ENCODE measurements at regions not wholly inside any gene's neighbourhood (a gene's known extent, or its start where the extent isn't known, plus 50 kb on each side); places are given as distances from the start of the nearest gene placed in this dataset.

- Histone ChIP-seq H2AFZ (ENCODE audit: low read depth, low read length) (no peak overlapping the region), H3K4ac (ENCODE audit: low read depth in 1 of 2, low read length in 2 of 2) (no peak overlapping the region), H3K18ac (ENCODE audit: low read depth in 1 of 2, low read length in 2 of 2) (no peak overlapping the region), H3K4me1 (ENCODE audit: control insufficient read depth, insufficient read depth, low read depth, low read length) (no peaks in the 10 kb centered on the region), H3K9me3 (ENCODE audit: control insufficient read depth, low read length) (no peaks in the 10 kb centered on the region), H4K8ac (ENCODE audit: low read length) (no peak overlapping the region), H3K4me2 (ENCODE audit: low read length, poor library complexity, severe bottlenecking) (no peak overlapping the region), H4K91ac (ENCODE audit: low read length) (no peak overlapping the region), H3K23ac (ENCODE audit: low read length in 2 of 2) (no peak overlapping the region), H3K36me3 (ENCODE audit: control insufficient read depth in 1 of 2, insufficient read depth in 2 of 2, low read depth in 1 of 2, low read length in 2 of 2) (no peaks in the 10 kb centered on the region), H2BK15ac (ENCODE audit: low read depth, poor library complexity, severe bottlenecking) (no peak overlapping the region), H3K14ac (ENCODE audit: low read length in 2 of 2) (no peak overlapping the region), H3K79me1 (replicated peaks; ENCODE audit: low read length, poor library complexity, severe bottlenecking) (no peaks in the 10 kb centered on the region), H3K4me3 (ENCODE audit: insufficient read depth in 1 of 2, low read depth in 1 of 2, low read length in 2 of 2) (no peak overlapping the region), H2BK12ac (ENCODE audit: low read length in 2 of 2) (no peak overlapping the region), H3K27me3 (ENCODE audit: control insufficient read depth in 1 of 2, insufficient read depth in 1 of 2, low read length in 2 of 2) (no peaks in the 10 kb centered on the region), H2BK120ac (ENCODE audit: low read depth, low read length) (no peak overlapping the region), H3K9ac (ENCODE audit: low read length) (no peak overlapping the region), H2AK5ac (ENCODE audit: low read length, severe bottlenecking) (no peak overlapping the region), H2BK5ac (ENCODE audit: low read depth, low read length, poor library complexity, severe bottlenecking) (no peak overlapping the region), H3K27ac (ENCODE audit: low read length, poor library complexity, severe bottlenecking) (no peak overlapping the region)
- peak; percentile 18 for DNase-seq
- 100% methylated on average over 1 of the region's 2 CpGs for WGBS
Observed at GRCh38 chr12:88876857-88877256, 296.6 kb upstream of the KITLG start.

GRCh38 chr12:88870000-88870737 is 289.9 kb upstream of the KITLG start:
- no peak overlapping the region for H3K27ac ChIP-seq (ENCODE audit: low read length, poor library complexity, severe bottlenecking)

GRCh38 chr12:88868050-88868449 is 287.8 kb upstream of the KITLG start:
- no peak overlapping the region for H2AFZ ChIP-seq (ENCODE audit: low read depth, low read length)
- no peaks in the 10 kb centered on the region for H3K79me1 ChIP-seq (replicated peaks; ENCODE audit: low read length, poor library complexity, severe bottlenecking)
- no peak overlapping the region for H2AK5ac ChIP-seq (ENCODE audit: low read length, severe bottlenecking)
- H3K27ac ChIP-seq (ENCODE audit: low read length, poor library complexity, severe bottlenecking) = no peak overlapping the region
- H3K4me2 ChIP-seq (ENCODE audit: low read length, poor library complexity, severe bottlenecking) = no peak overlapping the region
- no peaks in the 10 kb centered on the region for H3K9me3 ChIP-seq (ENCODE audit: control insufficient read depth, low read length)
- no peak overlapping the region for H2BK120ac ChIP-seq (ENCODE audit: low read depth, low read length)
- H2BK5ac ChIP-seq (ENCODE audit: low read depth, low read length, poor library complexity, severe bottlenecking) = no peak overlapping the region
- no peak overlapping the region for H4K8ac ChIP-seq (ENCODE audit: low read length)
- H3K4me1 ChIP-seq (ENCODE audit: control insufficient read depth, insufficient read depth, low read depth, low read length) = no peaks in the 10 kb centered on the region
- no peak overlapping the region for H2BK12ac ChIP-seq (ENCODE audit: low read length in 2 of 2)
- H3K27me3 ChIP-seq (ENCODE audit: control insufficient read depth in 1 of 2, insufficient read depth in 1 of 2, low read length in 2 of 2) = no peaks in the 10 kb centered on the region
- DNase-seq = no peak
- no peak overlapping the region for H4K91ac ChIP-seq (ENCODE audit: low read length)
- no peak overlapping the region for H3K4me3 ChIP-seq (ENCODE audit: insufficient read depth in 1 of 2, low read depth in 1 of 2, low read length in 2 of 2)
- H3K9ac ChIP-seq (ENCODE audit: low read length) = no peak overlapping the region
- no peak overlapping the region for H2BK15ac ChIP-seq (ENCODE audit: low read depth, poor library complexity, severe bottlenecking)
- H3K4ac ChIP-seq (ENCODE audit: low read depth in 1 of 2, low read length in 2 of 2) = no peak overlapping the region
- H3K14ac ChIP-seq (ENCODE audit: low read length in 2 of 2) = no peak overlapping the region
- H3K36me3 ChIP-seq (ENCODE audit: control insufficient read depth in 1 of 2, insufficient read depth in 2 of 2, low read depth in 1 of 2, low read length in 2 of 2) = no peaks in the 10 kb centered on the region
- H3K23ac ChIP-seq (ENCODE audit: low read length in 2 of 2) = no peak overlapping the region
- no peak overlapping the region for H3K18ac ChIP-seq (ENCODE audit: low read depth in 1 of 2, low read length in 2 of 2)

More at GRCh38 chr12:88870000-88870737, 289.9 kb upstream of the KITLG start:
- Histone ChIP-seq H4K8ac (ENCODE audit: low read length) (no peak overlapping the region), H3K4ac (ENCODE audit: low read depth in 1 of 2, low read length in 2 of 2) (no peak overlapping the region), H3K27me3 (ENCODE audit: control insufficient read depth in 1 of 2, insufficient read depth in 1 of 2, low read length in 2 of 2) (no peaks in the 10 kb centered on the region), H3K4me2 (ENCODE audit: low read length, poor library complexity, severe bottlenecking) (no peak overlapping the region), H2BK5ac (ENCODE audit: low read depth, low read length, poor library complexity, severe bottlenecking) (no peak overlapping the region), H4K91ac (ENCODE audit: low read length) (no peak overlapping the region), H3K23ac (ENCODE audit: low read length in 2 of 2) (no peak overlapping the region), H2BK15ac (ENCODE audit: low read depth, poor library complexity, severe bottlenecking) (no peak overlapping the region), H3K4me1 (ENCODE audit: control insufficient read depth, insufficient read depth, low read depth, low read length) (no peaks in the 10 kb centered on the region), H2BK120ac (ENCODE audit: low read depth, low read length) (no peak overlapping the region), H2BK12ac (ENCODE audit: low read length in 2 of 2) (no peak overlapping the region), H3K18ac (ENCODE audit: low read depth in 1 of 2, low read length in 2 of 2) (no peak overlapping the region), H3K14ac (ENCODE audit: low read length in 2 of 2) (no peak overlapping the region), H3K9ac (ENCODE audit: low read length) (no peak overlapping the region), H3K79me1 (replicated peaks; ENCODE audit: low read length, poor library complexity, severe bottlenecking) (no peaks in the 10 kb centered on the region), H2AFZ (ENCODE audit: low read depth, low read length) (no peak overlapping the region), H3K4me3 (ENCODE audit: insufficient read depth in 1 of 2, low read depth in 1 of 2, low read length in 2 of 2) (no peak overlapping the region), H2AK5ac (ENCODE audit: low read length, severe bottlenecking) (no peak overlapping the region), H3K36me3 (ENCODE audit: control insufficient read depth in 1 of 2, insufficient read depth in 2 of 2, low read depth in 1 of 2, low read length in 2 of 2) (no peaks in the 10 kb centered on the region), H3K9me3 (ENCODE audit: control insufficient read depth, low read length) (no peaks in the 10 kb centered on the region)
- peak; percentile 33 for DNase-seq
- 33% methylated on average over 2 of the region's 3 CpGs for WGBS

- no peak overlapping the region for H2BK5ac ChIP-seq (ENCODE audit: low read depth, low read length, poor library complexity, severe bottlenecking)
- H3K14ac ChIP-seq (ENCODE audit: low read length in 2 of 2) = no peak overlapping the region
- no peaks in the 10 kb centered on the region for H3K79me1 ChIP-seq (replicated peaks; ENCODE audit: low read length, poor library complexity, severe bottlenecking)
- no peak overlapping the region for H3K4ac ChIP-seq (ENCODE audit: low read depth in 1 of 2, low read length in 2 of 2)
- no peak overlapping the region for H3K9ac ChIP-seq (ENCODE audit: low read length)
- H3K4me3 ChIP-seq (ENCODE audit: insufficient read depth in 1 of 2, low read depth in 1 of 2, low read length in 2 of 2) = no peak overlapping the region
- H3K27ac ChIP-seq (ENCODE audit: low read length, poor library complexity, severe bottlenecking) = no peak overlapping the region
- H3K23ac ChIP-seq (ENCODE audit: low read length in 2 of 2) = no peak overlapping the region
- H2BK120ac ChIP-seq (ENCODE audit: low read depth, low read length) = no peak overlapping the region
- H4K91ac ChIP-seq (ENCODE audit: low read length) = no peak overlapping the region
- no peaks in the 10 kb centered on the region for H3K36me3 ChIP-seq (ENCODE audit: control insufficient read depth in 1 of 2, insufficient read depth in 2 of 2, low read depth in 1 of 2, low read length in 2 of 2)
- H3K18ac ChIP-seq (ENCODE audit: low read depth in 1 of 2, low read length in 2 of 2) = no peak overlapping the region
- 71% methylated on average over 2 of the region's 2 CpGs for WGBS
- DNase-seq = no peak
- H2BK15ac ChIP-seq (ENCODE audit: low read depth, poor library complexity, severe bottlenecking) = no peak overlapping the region
- no peak overlapping the region for H2AK5ac ChIP-seq (ENCODE audit: low read length, severe bottlenecking)
- no peak overlapping the region for H2AFZ ChIP-seq (ENCODE audit: low read depth, low read length)
- H3K9me3 ChIP-seq (ENCODE audit: control insufficient read depth, low read length) = no peaks in the 10 kb centered on the region
- no peaks in the 10 kb centered on the region for H3K4me1 ChIP-seq (ENCODE audit: control insufficient read depth, insufficient read depth, low read depth, low read length)
- no peaks in the 10 kb centered on the region for H3K27me3 ChIP-seq (ENCODE audit: control insufficient read depth in 1 of 2, insufficient read depth in 1 of 2, low read length in 2 of 2)
- no peak overlapping the region for H2BK12ac ChIP-seq (ENCODE audit: low read length in 2 of 2)
- no peak overlapping the region for H3K4me2 ChIP-seq (ENCODE audit: low read length, poor library complexity, severe bottlenecking)
- no peak overlapping the region for H4K8ac ChIP-seq (ENCODE audit: low read length)
Observed at GRCh38 chr12:88867510-88867909, 287.2 kb upstream of the KITLG start.
